Activated T-helper 2 cell treated with anti-CD3 and anti-CD28 coated beads, Interferon-gamma antibody, Interleukin-2, Interleukin-4, amounts not matched to agents 10 μg/mL and 5 μg/mL and 100 μg/mL, durations not matched to agents 14 hours and 24 hours and 36 hours (primary cell): ENCODE measurements at regions not wholly inside any gene's neighbourhood (a gene's known extent, or its start where the extent isn't known, plus 50 kb on each side); places are given as distances from the start of the nearest gene placed in this dataset.
"Not testable (repeated sequence)": the region's sequence is repeated elsewhere in the genome, so short reads cannot be mapped to it uniquely, and the experiment has no call there.

Experiments used
- DNase-seq: peaks from one replicate; pipeline ENCODE4 v3.0.0; 2021; ENCODE audit warnings: low spot score
- H3K27ac Mint-ChIP-seq: one replicate; pipeline ENCODE4 v1.8.0; 2021; ENCODE audit warnings: mixed read lengths
- H3K27me3 Mint-ChIP-seq: one replicate; pipeline ENCODE4 v1.8.0; 2021; ENCODE audit warnings: low read depth, mixed read lengths
- H3K36me3 Mint-ChIP-seq: one replicate; pipeline ENCODE4 v1.8.0; 2021; ENCODE audit warnings: low read depth, mixed read lengths
- H3K4me1 Mint-ChIP-seq: one replicate; pipeline ENCODE4 v1.8.0; 2021; ENCODE audit warnings: low read depth, mixed read lengths
- H3K4me3 Mint-ChIP-seq: one replicate; pipeline ENCODE4 v1.8.0; 2021; ENCODE audit warnings: low read depth, mild to moderate bottlenecking, moderate library complexity, mixed read lengths
- H3K9me3 Mint-ChIP-seq: one replicate; pipeline ENCODE4 v1.8.0; 2021; ENCODE audit warnings: mixed read lengths
- intact Hi-C: fragments of 100-400 bp; cut with micrococcal nuclease; formaldehyde crosslinking; loops from one replicate; pipeline ENCODE4 v1.15.1; 2023

GRCh38 chr16:70014915-70015314, 63.8 kb downstream of the CLEC18A start:
- intact Hi-C loops, H3K27me3 Mint-ChIP-seq, H3K4me1 Mint-ChIP-seq, H3K27ac Mint-ChIP-seq, H3K9me3 Mint-ChIP-seq, DNase-seq, H3K4me3 Mint-ChIP-seq, H3K36me3 Mint-ChIP-seq: not testable (repeated sequence)

- H3K4me1 Mint-ChIP-seq, H3K27me3 Mint-ChIP-seq, H3K27ac Mint-ChIP-seq, H3K9me3 Mint-ChIP-seq, intact Hi-C loops, DNase-seq, H3K4me3 Mint-ChIP-seq: not testable (repeated sequence)
- H3K36me3 Mint-ChIP-seq, result peaks cover 16% of the 10 kb centered on the region
Observed at GRCh38 chr16:70016751-70017150, 65.6 kb downstream of the CLEC18A start.

GRCh38 chr16:70018254-70018653, 67.1 kb downstream of the CLEC18A start:
- Mint-ChIP-seq H3K27ac (no peak overlapping the region), H3K9me3 (no peaks in the 10 kb centered on the region), H3K4me1 (no peaks in the 10 kb centered on the region), H3K4me3 (no peak overlapping the region), H3K36me3 (peaks cover 18% of the 10 kb centered on the region), H3K27me3 (no peaks in the 10 kb centered on the region)
- intact Hi-C loops, result no loop called here
- DNase-seq, result peak; percentile 43

- peaks cover 25% of the 10 kb centered on the region for H3K36me3 Mint-ChIP-seq
- DNase-seq, H3K27ac Mint-ChIP-seq, H3K4me1 Mint-ChIP-seq, intact Hi-C loops, H3K27me3 Mint-ChIP-seq, H3K4me3 Mint-ChIP-seq, H3K9me3 Mint-ChIP-seq: not testable (repeated sequence)
Observed at GRCh38 chr16:70023207-70023606, 72.1 kb downstream of the CLEC18A start.

- H3K4me3 Mint-ChIP-seq, H3K9me3 Mint-ChIP-seq, H3K27me3 Mint-ChIP-seq, intact Hi-C loops, H3K4me1 Mint-ChIP-seq, H3K27ac Mint-ChIP-seq, DNase-seq: not testable (repeated sequence)
- H3K36me3 Mint-ChIP-seq, result peaks cover 25% of the 10 kb centered on the region
Observed at GRCh38 chr16:70023956-70024355, 72.8 kb downstream of the CLEC18A start.

- DNase-seq, result peak; percentile 17
- H3K27me3 Mint-ChIP-seq, H3K4me1 Mint-ChIP-seq, intact Hi-C loops, H3K9me3 Mint-ChIP-seq, H3K4me3 Mint-ChIP-seq: not testable (repeated sequence)
- Mint-ChIP-seq H3K36me3 (peaks cover 28% of the 10 kb centered on the region), H3K27ac (peak overlapping the region; percentile 38)
Observed at GRCh38 chr16:70026165-70026854, 75.2 kb downstream of the CLEC18A start.

GRCh38 chr16:70032906-70033305, 81.2 kb upstream of the PDPR start:
- H3K4me3 Mint-ChIP-seq, H3K27me3 Mint-ChIP-seq, H3K9me3 Mint-ChIP-seq, intact Hi-C loops, DNase-seq, H3K27ac Mint-ChIP-seq, H3K4me1 Mint-ChIP-seq: not testable (repeated sequence)
- peaks cover 22% of the 10 kb centered on the region for H3K36me3 Mint-ChIP-seq

- intact Hi-C loops, H3K36me3 Mint-ChIP-seq, H3K4me1 Mint-ChIP-seq, DNase-seq, H3K27me3 Mint-ChIP-seq, H3K4me3 Mint-ChIP-seq, H3K9me3 Mint-ChIP-seq, H3K27ac Mint-ChIP-seq: not testable (repeated sequence)
Observed at GRCh38 chr16:70037913-70038312, 76.2 kb upstream of the PDPR start.

GRCh38 chr16:70040554-70040953, 73.6 kb upstream of the PDPR start:
- DNase-seq, H3K27me3 Mint-ChIP-seq, H3K4me3 Mint-ChIP-seq, H3K4me1 Mint-ChIP-seq, H3K27ac Mint-ChIP-seq, H3K36me3 Mint-ChIP-seq, intact Hi-C loops, H3K9me3 Mint-ChIP-seq: not testable (repeated sequence)

- H3K27ac Mint-ChIP-seq, H3K27me3 Mint-ChIP-seq, H3K4me3 Mint-ChIP-seq, H3K36me3 Mint-ChIP-seq, H3K4me1 Mint-ChIP-seq, intact Hi-C loops, DNase-seq, H3K9me3 Mint-ChIP-seq: not testable (repeated sequence)
Observed at GRCh38 chr16:70043538-70044067, 70.5 kb upstream of the PDPR start.

GRCh38 chr16:70046560-70046959, 67.6 kb upstream of the PDPR start:
- H3K9me3 Mint-ChIP-seq, intact Hi-C loops, DNase-seq, H3K4me3 Mint-ChIP-seq, H3K27ac Mint-ChIP-seq, H3K36me3 Mint-ChIP-seq, H3K27me3 Mint-ChIP-seq, H3K4me1 Mint-ChIP-seq: not testable (repeated sequence)

- H3K27me3 Mint-ChIP-seq, DNase-seq, intact Hi-C loops, H3K4me1 Mint-ChIP-seq, H3K36me3 Mint-ChIP-seq, H3K27ac Mint-ChIP-seq, H3K4me3 Mint-ChIP-seq, H3K9me3 Mint-ChIP-seq: not testable (repeated sequence)
Observed at GRCh38 chr16:70048083-70048482, 66.0 kb upstream of the PDPR start.

GRCh38 chr16:70058056-70058455, 56.1 kb upstream of the PDPR start:
- H3K27me3 Mint-ChIP-seq, H3K36me3 Mint-ChIP-seq, H3K9me3 Mint-ChIP-seq, intact Hi-C loops, DNase-seq, H3K4me1 Mint-ChIP-seq, H3K4me3 Mint-ChIP-seq, H3K27ac Mint-ChIP-seq: not testable (repeated sequence)

- intact Hi-C loops, H3K4me1 Mint-ChIP-seq, H3K9me3 Mint-ChIP-seq, H3K4me3 Mint-ChIP-seq, DNase-seq, H3K27ac Mint-ChIP-seq, H3K36me3 Mint-ChIP-seq, H3K27me3 Mint-ChIP-seq: not testable (repeated sequence)
Observed at GRCh38 chr16:70059429-70059828, 54.7 kb upstream of the PDPR start.
